ENCODE measurements at regions not wholly inside any gene's neighbourhood (a gene's known extent, or its start where the extent isn't known, plus 50 kb on each side); places are given as distances from the start of the nearest gene placed in this dataset.

- H3K9ac ChIP-seq (ENCODE audit: low read depth in 1 of 2, low read length in 2 of 2): no peak overlapping the region
Measured at GRCh38 chrX:56920338-56920997, 74.9 kb downstream of the SPIN3 start.

GRCh38 chrX:56882581-56882980 is 112.8 kb downstream of the SPIN3 start:
- no peak overlapping the region for H3K4me3 ChIP-seq (ENCODE audit: low read depth in 1 of 3, low read length in 3 of 3)
- no peaks in the 10 kb centered on the region for H3K27me3 ChIP-seq (ENCODE audit: control insufficient read depth in 4 of 4, insufficient read depth in 4 of 4, low read length in 3 of 4)
- 72% methylated on average over 2 of the region's 2 CpGs for WGBS
- TF ChIP-seq RAD21 (IDR thresholded peaks at IDR 0.05): no peak
- TF ChIP-seq EGR1 (IDR thresholded peaks at IDR 0.05; ENCODE audit: low read depth in 2 of 2): no peak
- no peak for TF ChIP-seq REST (IDR thresholded peaks at IDR 0.05)
- no peak for TF ChIP-seq YY1 (IDR thresholded peaks at IDR 0.05)
- TF ChIP-seq MAX (IDR thresholded peaks at IDR 0.05): no peak
- no peak for TF ChIP-seq HNF4G (IDR thresholded peaks at IDR 0.05)
- no peak for DNase-seq (ENCODE audit: low spot score)
- no peak overlapping the region for H3K9ac ChIP-seq (ENCODE audit: low read depth in 1 of 2, low read length in 2 of 2)
- no peaks in the 10 kb centered on the region for H3K9me3 ChIP-seq (ENCODE audit: control insufficient read depth in 4 of 4, low read length in 3 of 4)
- H3K27ac ChIP-seq (ENCODE audit: low read depth in 1 of 2, low read length in 2 of 2): no peak overlapping the region
- no peaks in the 10 kb centered on the region for H3K36me3 ChIP-seq (ENCODE audit: control insufficient read depth in 4 of 4, insufficient read depth in 3 of 4, low read depth in 1 of 4, low read length in 3 of 4)
- H3K4me1 ChIP-seq (ENCODE audit: control insufficient read depth in 4 of 4, insufficient read depth in 4 of 4, low read length in 3 of 4): no peaks in the 10 kb centered on the region

More at GRCh38 chrX:56920338-56920997, 74.9 kb downstream of the SPIN3 start:
- DNase-seq (ENCODE audit: low spot score): no peak
- H3K9me3 ChIP-seq (ENCODE audit: control insufficient read depth in 4 of 4, low read length in 3 of 4): no peaks in the 10 kb centered on the region
- H3K27me3 ChIP-seq (ENCODE audit: control insufficient read depth in 4 of 4, insufficient read depth in 4 of 4, low read length in 3 of 4): no peaks in the 10 kb centered on the region
- H3K27ac ChIP-seq (ENCODE audit: low read depth in 1 of 2, low read length in 2 of 2): no peak overlapping the region
- H3K4me1 ChIP-seq (ENCODE audit: control insufficient read depth in 4 of 4, insufficient read depth in 4 of 4, low read length in 3 of 4): peaks cover 0 to 6% (median 0%) of the 10 kb centered on the region in 4 donors
- TF ChIP-seq HNF4A (conservative IDR thresholded peaks at IDR 0.05) (no peak), HNF4G (IDR thresholded peaks at IDR 0.05) (no peak), JUND (IDR thresholded peaks at IDR 0.05) (no peak), RXRA (IDR thresholded peaks at IDR 0.05) (no peak), RAD21 (IDR thresholded peaks at IDR 0.05) (no peak), TAF1 (conservative IDR thresholded peaks at IDR 0.05) (no peak), YY1 (IDR thresholded peaks at IDR 0.05) (no peak), ZBTB33 (IDR thresholded peaks at IDR 0.05) (no peak), MAX (IDR thresholded peaks at IDR 0.05) (no peak)
- 55% methylated on average over 6 of the region's 6 CpGs for WGBS
- H3K4me3 ChIP-seq (ENCODE audit: low read depth in 1 of 3, low read length in 3 of 3): no peak overlapping the region
- H3K36me3 ChIP-seq (ENCODE audit: control insufficient read depth in 4 of 4, insufficient read depth in 3 of 4, low read depth in 1 of 4, low read length in 3 of 4): no peaks in the 10 kb centered on the region

Data from liver (tissue), 7 donors.